PC-9 (cell line): ENCODE measurements at regions not wholly inside any gene's neighbourhood (a gene's known extent, or its start where the extent isn't known, plus 50 kb on each side); places are given as distances from the start of the nearest gene placed in this dataset.

Experiments used
- BruUV-seq: library from RNA; stranded (reverse); fragments of 400-500 nt; replicated peaks from 2 replicates; lab custom pipeline; 2021; lab: Mats Ljungman, UMichigan
- CTCF ChIA-PET: fragments of 300-600 bp; sonication (Branson Sonifier 250); formaldehyde crosslinking; loops from one replicate; lab custom pipeline; 2022; ENCODE audit warnings: antibody characterized with exemption; lab: Charles Lee
- POLR2A ChIA-PET: fragments of 300-600 bp; sonication (Branson Sonifier 250); formaldehyde crosslinking; loops from one replicate; lab custom pipeline; 2022; ENCODE audit warnings: antibody characterized with exemption; ENCODE audit not compliant: unreplicated experiment; lab: Charles Lee
- DNase-seq, 2 experiments: peaks; one replicate each; pipeline versions ENCODE4 v3.0.0 to v3.0.0-alpha.2; 2015 to 2022; ENCODE audit warnings: mixed read lengths in 1 of 2
- H2AFZ ChIP-seq: fragments of 200-600 bp; sonication (generic); 2 replicates; pipeline ENCODE4 v1.8.1; 2017; ENCODE audit warnings: antibody characterized with exemption
- H3F3A ChIP-seq: fragments of 200-600 bp; sonication (generic); 2 replicates; pipeline ENCODE4 v1.8.1; 2017; ENCODE audit warnings: antibody characterized with exemption, mild to moderate bottlenecking, low read depth; ENCODE audit not compliant: insufficient read depth
- H3K27ac ChIP-seq: fragments of 200-600 bp; sonication (generic); 2 replicates; pipeline ENCODE4 v1.6.1; 2016; ENCODE audit warnings: mixed run types
- H3K27me3 ChIP-seq: fragments of 200-600 bp; sonication (generic); 2 replicates; pipeline ENCODE4 v1.6.1; 2016; ENCODE audit warnings: low read depth, mixed run types; ENCODE audit not compliant: insufficient read depth
- H3K36me3 ChIP-seq: fragments of 200-600 bp; sonication (generic); 2 replicates; pipeline ENCODE4 v1.6.1; 2016; ENCODE audit warnings: low read depth, mixed run types
- H3K4me1 ChIP-seq: fragments of 200-600 bp; sonication (generic); replicated peaks from 2 replicates; pipeline ENCODE4 v1.6.1; 2016; ENCODE audit warnings: mixed run types; ENCODE audit not compliant: insufficient read depth
- H3K4me2 ChIP-seq: fragments of 200-600 bp; sonication (generic); 2 replicates; pipeline ENCODE4 v1.6.1; 2017; ENCODE audit warnings: mixed run types
- H3K4me3 ChIP-seq: fragments of 200-600 bp; sonication (generic); 2 replicates; pipeline ENCODE4 v1.6.1; 2016; ENCODE audit warnings: mixed run types
- H3K79me2 ChIP-seq: fragments of 200-600 bp; sonication (generic); 2 replicates; pipeline ENCODE4 v1.6.1; 2017; ENCODE audit warnings: low read depth, mixed run types
- H3K9me2 ChIP-seq: fragments of 200-600 bp; sonication (generic); 2 replicates; pipeline ENCODE4 v1.8.1; 2017; ENCODE audit warnings: mild to moderate bottlenecking; ENCODE audit not compliant: insufficient read depth
- H3K9me3 ChIP-seq: fragments of 200-600 bp; sonication (generic); 2 replicates; pipeline ENCODE4 v1.8.1; 2016; ENCODE audit warnings: low read depth; ENCODE audit not compliant: insufficient read depth
- H4K20me1 ChIP-seq: fragments of 200-600 bp; sonication (generic); 2 replicates; pipeline ENCODE4 v1.8.1; 2017; ENCODE audit not compliant: insufficient read depth
- CTCF ChIP-seq: fragments of 200-600 bp; sonication (generic); conservative IDR thresholded peaks from 2 replicates; pipeline ENCODE4 v1.6.1; 2017; ENCODE audit warnings: mixed run types, antibody characterized with exemption, mild to moderate bottlenecking, moderate library complexity
- EZH2 ChIP-seq: fragments of 200-600 bp; sonication (generic); IDR thresholded peaks from 2 replicates; pipeline ENCODE4 v1.8.0; 2017; ENCODE audit warnings: antibody characterized with exemption, low read depth
- intact Hi-C: fragments of 100-400 bp; cut with micrococcal nuclease; formaldehyde crosslinking; loops from one replicate; pipeline ENCODE4 v1.10.0; 2022; ENCODE audit not compliant: unreplicated experiment

GRCh38 chr17:74018115-74018514 is 185.4 kb upstream of the RPL38 start:
- Histone ChIP-seq H3K79me2 (no peaks in the 10 kb centered on the region), H3K27ac (no peak overlapping the region), H3K4me1 (no peaks in the 10 kb centered on the region), H2AFZ (no peak overlapping the region), H3K9me3 (no peaks in the 10 kb centered on the region), H3K36me3 (no peaks in the 10 kb centered on the region), H3K4me2 (no peak overlapping the region), H4K20me1 (no peaks in the 10 kb centered on the region), H3F3A (no peaks in the 10 kb centered on the region), H3K9me2 (no peaks in the 10 kb centered on the region), H3K4me3 (no peak overlapping the region), H3K27me3 (peaks cover 94% of the 10 kb centered on the region)
- no peak for DNase-seq
- ChIA-PET CTCF (no interaction called here), POLR2A (no interaction called here)
- no TSS peak for BruUV-seq
- intact Hi-C loops = no loop called here
- TF ChIP-seq CTCF (no peak), EZH2 (no peak)

- no peaks in the 10 kb centered on the region for H3K9me3 ChIP-seq
- no peak for DNase-seq
- no peaks in the 10 kb centered on the region for H3K79me2 ChIP-seq
- intact Hi-C loops = no loop called here
- no peaks in the 10 kb centered on the region for H3K36me3 ChIP-seq
- H3K4me1 ChIP-seq = no peaks in the 10 kb centered on the region
- no peak overlapping the region for H3K4me3 ChIP-seq
- CTCF ChIA-PET = no interaction called here
- H3K4me2 ChIP-seq = no peak overlapping the region
- H3F3A ChIP-seq = no peaks in the 10 kb centered on the region
- no peak overlapping the region for H2AFZ ChIP-seq
- POLR2A ChIA-PET = no interaction called here
- TF ChIP-seq CTCF (no peak), EZH2 (no peak)
- no peaks in the 10 kb centered on the region for H4K20me1 ChIP-seq
- BruUV-seq = no TSS peak
- peaks cover 91% of the 10 kb centered on the region for H3K27me3 ChIP-seq
- no peaks in the 10 kb centered on the region for H3K9me2 ChIP-seq
- H3K27ac ChIP-seq = no peak overlapping the region
These were observed 184.2 kb upstream of the RPL38 start for GRCh38 chr17:74019271-74019670.

GRCh38 chr17:74019860-74020259 is 183.6 kb upstream of the RPL38 start:
- Histone ChIP-seq H3F3A (no peaks in the 10 kb centered on the region), H3K9me3 (no peaks in the 10 kb centered on the region), H3K27ac (no peak overlapping the region), H3K36me3 (no peaks in the 10 kb centered on the region), H2AFZ (no peak overlapping the region), H3K27me3 (peaks cover 91% of the 10 kb centered on the region), H3K9me2 (no peaks in the 10 kb centered on the region), H3K4me1 (no peaks in the 10 kb centered on the region), H3K79me2 (no peaks in the 10 kb centered on the region), H4K20me1 (no peaks in the 10 kb centered on the region), H3K4me3 (no peak overlapping the region), H3K4me2 (no peak overlapping the region)
- POLR2A ChIA-PET = no interaction called here
- CTCF ChIA-PET = no interaction called here
- BruUV-seq = no TSS peak
- TF ChIP-seq EZH2 = no peak
- no peak for TF ChIP-seq CTCF
- DNase-seq = no peak
- intact Hi-C loops = no loop called here
